Ascending aorta (tissue), 2 donors: ENCODE measurements at regions not wholly inside any gene's neighbourhood (a gene's known extent, or its start where the extent isn't known, plus 50 kb on each side); places are given as distances from the start of the nearest gene placed in this dataset.

Experiments used
- DNase-seq, 2 donors: peaks; one replicate each; pipeline ENCODE4 v3.0.0-alpha.2; 2019; ENCODE audit warnings: low spot score in 2 of 2
- H3K27ac ChIP-seq, 2 donors: fragments of 200-600 bp; sonication (generic); one replicate each; pipeline ENCODE4 v1.5.1; 2016 to 2017; ENCODE audit warnings: mild to moderate bottlenecking in 1 of 2
- H3K27me3 ChIP-seq: fragments of 200-600 bp; sonication (generic); one replicate; pipeline ENCODE4 v1.5.1; 2017
- H3K36me3 ChIP-seq, 2 donors: fragments of 200-600 bp; sonication (generic); one replicate each; pipeline ENCODE4 v1.5.1; 2016
- H3K4me1 ChIP-seq, 2 donors: fragments of 200-600 bp; sonication (generic); one replicate each; pipeline ENCODE4 v1.5.1; 2016 to 2017; ENCODE audit warnings: mild to moderate bottlenecking in 1 of 2
- H3K4me3 ChIP-seq, 2 donors: fragments of 200-600 bp; sonication (generic); one replicate each; pipeline ENCODE4 v1.5.1; 2016 to 2017; ENCODE audit warnings: mild to moderate bottlenecking in 1 of 2
- H3K9me3 ChIP-seq, 2 donors: fragments of 200-600 bp; sonication (generic); one replicate each; pipeline ENCODE4 v1.5.1; 2016
- intact Hi-C: fragments of 100-400 bp; cut with DNase I; formaldehyde crosslinking; loops from one replicate; pipeline ENCODE4 v1.15.1; 2023
- TF ChIP-seq, protein P1 (sequence below), 3 experiments: fragments of 200-600 bp in 2 of 3; fragments of 450-650 bp in 1 of 3; sonication (generic) in 2 of 3; IDR thresholded peaks; one replicate each; pipeline ENCODE4 v1.5.1; 2016 to 2019; ENCODE audit warnings: antibody characterized with exemption in 3 of 3, mild to moderate bottlenecking in 1 of 3, moderate library complexity in 1 of 3

DNA sequence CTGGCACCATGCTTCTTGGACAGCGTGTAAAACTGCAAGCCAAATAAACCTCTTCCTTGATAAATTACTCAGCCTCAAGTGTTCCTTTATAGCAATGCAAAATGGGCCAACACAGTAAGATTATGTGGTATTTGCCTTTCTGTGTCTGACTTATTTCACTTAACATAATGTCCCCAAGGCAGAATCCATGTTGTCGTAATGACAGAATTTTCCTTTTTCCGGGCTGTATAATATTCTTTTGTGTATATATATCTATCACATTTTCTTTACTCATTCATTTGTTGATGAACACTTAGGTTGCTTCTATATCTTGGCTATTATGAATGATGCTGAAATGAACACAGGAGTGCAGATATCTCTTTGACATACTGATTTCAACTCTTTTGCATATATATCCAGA, 209.1 kb upstream of the PTER start:
- H3K27ac ChIP-seq = no peak overlapping the region
- H3K9me3 ChIP-seq = peaks cover 1 to 9% of the 10 kb centered on the region in 2 donors
- no peak overlapping the region for H3K4me3 ChIP-seq
- TF ChIP-seq, protein P1, sequence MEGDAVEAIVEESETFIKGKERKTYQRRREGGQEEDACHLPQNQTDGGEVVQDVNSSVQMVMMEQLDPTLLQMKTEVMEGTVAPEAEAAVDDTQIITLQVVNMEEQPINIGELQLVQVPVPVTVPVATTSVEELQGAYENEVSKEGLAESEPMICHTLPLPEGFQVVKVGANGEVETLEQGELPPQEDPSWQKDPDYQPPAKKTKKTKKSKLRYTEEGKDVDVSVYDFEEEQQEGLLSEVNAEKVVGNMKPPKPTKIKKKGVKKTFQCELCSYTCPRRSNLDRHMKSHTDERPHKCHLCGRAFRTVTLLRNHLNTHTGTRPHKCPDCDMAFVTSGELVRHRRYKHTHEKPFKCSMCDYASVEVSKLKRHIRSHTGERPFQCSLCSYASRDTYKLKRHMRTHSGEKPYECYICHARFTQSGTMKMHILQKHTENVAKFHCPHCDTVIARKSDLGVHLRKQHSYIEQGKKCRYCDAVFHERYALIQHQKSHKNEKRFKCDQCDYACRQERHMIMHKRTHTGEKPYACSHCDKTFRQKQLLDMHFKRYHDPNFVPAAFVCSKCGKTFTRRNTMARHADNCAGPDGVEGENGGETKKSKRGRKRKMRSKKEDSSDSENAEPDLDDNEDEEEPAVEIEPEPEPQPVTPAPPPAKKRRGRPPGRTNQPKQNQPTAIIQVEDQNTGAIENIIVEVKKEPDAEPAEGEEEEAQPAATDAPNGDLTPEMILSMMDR (IDR thresholded peaks at IDR 0.05) = no peak
- H3K36me3 ChIP-seq = no peaks in the 10 kb centered on the region
- intact Hi-C loops = no loop called here
- no peak for DNase-seq
- no peaks in the 10 kb centered on the region for H3K27me3 ChIP-seq
- H3K4me1 ChIP-seq = no peaks in the 10 kb centered on the region

DNA sequence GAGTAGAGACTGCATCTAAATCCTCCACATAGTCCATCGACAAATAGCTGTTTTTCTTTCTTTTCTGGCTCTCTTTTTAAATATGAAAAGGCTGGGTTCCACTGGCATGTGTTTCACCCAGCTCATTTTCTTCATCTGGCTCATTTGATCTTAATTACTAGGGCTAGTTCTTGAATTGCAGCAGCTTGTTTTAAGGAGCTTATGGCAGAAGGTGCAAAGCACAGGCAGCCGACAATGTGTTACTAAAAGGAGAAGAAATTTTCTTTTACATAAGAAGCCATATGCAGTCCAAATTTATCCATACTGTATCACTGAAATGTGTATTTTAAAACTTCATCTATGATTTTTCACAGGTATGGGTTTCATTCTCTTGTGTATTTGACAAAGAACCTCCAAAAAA, 205.6 kb upstream of the PTER start:
- no peaks in the 10 kb centered on the region for H3K27me3 ChIP-seq
- TF ChIP-seq, protein P1 (IDR thresholded peaks at IDR 0.05) = no peak
- intact Hi-C loops = no loop called here
- DNase-seq = no peak
- H3K36me3 ChIP-seq = no peaks in the 10 kb centered on the region
- no peak overlapping the region for H3K27ac ChIP-seq
- no peak overlapping the region for H3K4me3 ChIP-seq
- H3K9me3 ChIP-seq = no peaks in the 10 kb centered on the region
- no peaks in the 10 kb centered on the region for H3K4me1 ChIP-seq

GRCh38 chr10:16231734-16232435, 204.9 kb upstream of the PTER start:
- Histone ChIP-seq H3K9me3 (no peaks in the 10 kb centered on the region), H3K27me3 (no peaks in the 10 kb centered on the region), H3K36me3 (no peaks in the 10 kb centered on the region), H3K4me1 (no peaks in the 10 kb centered on the region), H3K27ac (no peak overlapping the region), H3K4me3 (no peak overlapping the region)
- intact Hi-C loops = no loop called here
- DNase-seq = no peak
- TF ChIP-seq, protein P1 (IDR thresholded peaks at IDR 0.05) = no peak

DNA sequence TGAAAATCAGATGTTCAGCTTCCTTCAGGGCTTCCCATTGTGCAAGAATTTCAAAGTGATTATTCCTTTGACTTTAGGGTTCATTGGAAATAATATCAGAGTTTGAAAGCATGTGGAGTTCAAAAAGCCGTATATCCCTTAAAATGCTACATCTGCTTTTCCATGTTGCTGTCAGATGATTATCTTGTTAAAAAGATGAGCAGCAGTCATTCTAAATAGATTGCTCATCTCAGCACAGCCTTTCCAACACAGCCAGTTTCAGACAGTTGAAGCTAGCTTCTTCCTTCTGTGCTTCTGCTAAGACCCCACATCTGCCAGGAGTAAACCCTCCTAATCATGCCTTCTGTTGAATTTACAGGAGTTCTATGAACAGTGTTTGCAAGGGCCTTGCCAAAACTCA, 204.4 kb upstream of the PTER start:
- Histone ChIP-seq H3K27ac (no peak overlapping the region), H3K36me3 (no peaks in the 10 kb centered on the region), H3K4me1 (no peaks in the 10 kb centered on the region), H3K4me3 (no peak overlapping the region), H3K27me3 (no peaks in the 10 kb centered on the region), H3K9me3 (no peaks in the 10 kb centered on the region)
- TF ChIP-seq, protein P1 (IDR thresholded peaks at IDR 0.05) = no peak
- intact Hi-C loops = no loop called here
- DNase-seq = no peak

GRCh38 chr10:16234916-16235315, 201.9 kb upstream of the PTER start:
- Histone ChIP-seq H3K9me3 (no peaks in the 10 kb centered on the region), H3K27me3 (no peaks in the 10 kb centered on the region), H3K27ac (no peak overlapping the region), H3K36me3 (no peaks in the 10 kb centered on the region), H3K4me1 (no peaks in the 10 kb centered on the region), H3K4me3 (no peak overlapping the region)
- DNase-seq = no peak
- TF ChIP-seq, protein P1 (IDR thresholded peaks at IDR 0.05) = no peak
- intact Hi-C loops = no loop called here

GRCh38 chr10:16242446-16242845, 194.4 kb upstream of the PTER start:
- Histone ChIP-seq H3K27me3 (no peaks in the 10 kb centered on the region), H3K36me3 (no peaks in the 10 kb centered on the region), H3K4me3 (no peak overlapping the region), H3K27ac (no peak overlapping the region), H3K9me3 (no peaks in the 10 kb centered on the region), H3K4me1 (no peaks in the 10 kb centered on the region)
- TF ChIP-seq, protein P1 (IDR thresholded peaks at IDR 0.05) = no peak
- DNase-seq = no peak
- intact Hi-C loops = no loop called here
